Adrenal gland (tissue), 9 donors: ENCODE measurements at regions not wholly inside any gene's neighbourhood (a gene's known extent, or its start where the extent isn't known, plus 50 kb on each side); places are given as distances from the start of the nearest gene placed in this dataset.

Experiments
- DNase-seq, 7 donors: peaks; one replicate each; pipeline ENCODE4 v3.0.0-alpha.2; 2019 to 2020
- H3K27ac ChIP-seq, 5 donors: fragments of 200-600 bp; sonication (generic) in 4 of 5; 1 replicate in 3 of 5; 2 replicates in 2 of 5; pipeline versions ENCODE4 v1.5.1 to v1.8.0; 2016 to 2020; ENCODE audit warnings: mild to moderate bottlenecking in 1 of 5
- H3K27me3 ChIP-seq: fragments of 200-600 bp; 2 replicates; pipeline ENCODE4 v1.8.0; 2021
- H3K36me3 ChIP-seq, 2 donors: fragments of 200-600 bp; replicated peaks in 1 of 2; 1 replicate in 1 of 2; 2 replicates in 1 of 2; pipeline versions ENCODE4 v1.5.1 to v1.8.0; 2018 to 2022
- H3K4me1 ChIP-seq, 2 donors: fragments of 200-600 bp; replicated peaks in 1 of 2; 1 replicate in 1 of 2; 2 replicates in 1 of 2; pipeline versions ENCODE4 v1.5.1 to v1.8.0; 2018 to 2021
- H3K4me3 ChIP-seq, 4 donors: fragments of 200-600 bp; sonication (generic) in 3 of 4; one replicate each; pipeline ENCODE4 v1.5.1; 2016 to 2018
- H3K9me3 ChIP-seq, 3 donors: fragments of 200-600 bp; sonication (generic) in 1 of 3; replicated peaks in 1 of 3; 1 replicate in 2 of 3; 2 replicates in 1 of 3; pipeline versions ENCODE4 v1.5.1 to v1.8.0; 2016 to 2021
- POLR2A ChIP-seq, 2 donors: fragments of 450-650 bp; IDR thresholded peaks; one replicate each; pipeline ENCODE4 v1.6.1; 2017; ENCODE audit warnings: antibody characterized with exemption in 2 of 2, mild to moderate bottlenecking in 2 of 2, moderate library complexity in 1 of 2
- WGBS, 4 donors: extraction: QIAGEN DNeasy Blood & Tissue Kit in 2 of 4; methylation state at CpG; one replicate each; pipeline versions ENCODE4 v1.1.5 to v1.1.7; 2013 to 2017; 5-methylcytosine and 5-hydroxymethylcytosine counted together
- intact Hi-C, 2 donors: fragments of 100-400 bp; cut with DNase I; formaldehyde crosslinking; loops; one replicate each; pipeline versions ENCODE4 v1.14.1 to v1.15.0; 2022 to 2023
- TF ChIP-seq, protein P1 (sequence below), 6 experiments: fragments of 450-650 bp in 4 of 6; fragments of 200-600 bp in 2 of 6; sonication (generic) in 1 of 6; IDR thresholded peaks; 1 replicate in 5 of 6; 2 replicates in 1 of 6; pipeline versions ENCODE4 v1.5.1 to v1.8.0; 2016 to 2021; ENCODE audit warnings: antibody characterized with exemption in 6 of 6, mild to moderate bottlenecking in 2 of 6, moderate library complexity in 1 of 6
- donor health status: healthy with polysubstance abuse.
- donor health status: Bipolar disorder and iron deficiency.
- donor health status: DM: yes; HTN: yes; CAD: no.
- donor health status: DM: no; HTN: no; CAD: no.
- donor health status: DM: no; HTN: no; CAD: no.

DNA sequence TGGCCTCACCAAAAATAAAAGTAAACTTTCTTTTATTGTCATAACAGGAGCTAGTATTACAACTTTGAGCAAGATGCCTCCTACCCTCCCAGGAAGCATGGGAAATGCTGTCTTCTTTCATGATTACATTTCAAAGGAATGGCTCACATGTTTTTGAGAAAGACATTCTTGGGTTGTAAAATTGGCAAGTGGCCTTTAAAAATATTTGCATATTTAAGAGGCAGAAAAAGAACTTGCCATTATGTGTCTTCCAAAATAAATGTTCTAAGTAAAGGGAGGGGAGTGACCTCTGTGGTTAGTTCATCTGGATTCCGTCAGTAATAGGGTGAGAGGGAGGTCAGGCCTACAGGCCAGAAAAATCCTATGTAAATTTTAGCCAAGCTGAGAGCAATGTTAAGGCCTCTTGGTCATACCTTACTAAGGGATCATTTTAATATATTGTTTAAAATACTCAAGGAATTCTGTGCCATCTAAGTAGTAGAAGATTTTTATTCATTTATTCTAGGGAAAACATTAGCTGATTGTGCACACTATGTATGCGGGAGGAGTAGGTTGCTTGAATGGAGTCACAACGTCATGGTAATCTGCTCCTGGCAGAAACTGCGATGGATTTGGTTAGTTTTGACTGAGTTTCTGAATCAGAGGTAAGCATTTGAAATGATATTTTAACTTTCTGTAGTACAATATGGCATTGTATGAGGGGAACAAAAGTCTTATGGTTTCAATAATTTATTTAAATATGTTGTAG, 1485.7 kb upstream of the CDH9 start:
- DNase-seq = peak in 1 of 7 donors; percentile 1
- Histone ChIP-seq H3K36me3 (no peaks in the 10 kb centered on the region), H3K4me3 (no peak overlapping the region), H3K27me3 (no peaks in the 10 kb centered on the region), H3K27ac (peak overlapping the region in 1 of 5 donors; percentile 37), H3K4me1 (no peaks in the 10 kb centered on the region), H3K9me3 (no peaks in the 10 kb centered on the region)
- intact Hi-C loops = no loop called here
- TF ChIP-seq POLR2A (IDR thresholded peaks at IDR 0.05) = no peak
- TF ChIP-seq, protein P1, sequence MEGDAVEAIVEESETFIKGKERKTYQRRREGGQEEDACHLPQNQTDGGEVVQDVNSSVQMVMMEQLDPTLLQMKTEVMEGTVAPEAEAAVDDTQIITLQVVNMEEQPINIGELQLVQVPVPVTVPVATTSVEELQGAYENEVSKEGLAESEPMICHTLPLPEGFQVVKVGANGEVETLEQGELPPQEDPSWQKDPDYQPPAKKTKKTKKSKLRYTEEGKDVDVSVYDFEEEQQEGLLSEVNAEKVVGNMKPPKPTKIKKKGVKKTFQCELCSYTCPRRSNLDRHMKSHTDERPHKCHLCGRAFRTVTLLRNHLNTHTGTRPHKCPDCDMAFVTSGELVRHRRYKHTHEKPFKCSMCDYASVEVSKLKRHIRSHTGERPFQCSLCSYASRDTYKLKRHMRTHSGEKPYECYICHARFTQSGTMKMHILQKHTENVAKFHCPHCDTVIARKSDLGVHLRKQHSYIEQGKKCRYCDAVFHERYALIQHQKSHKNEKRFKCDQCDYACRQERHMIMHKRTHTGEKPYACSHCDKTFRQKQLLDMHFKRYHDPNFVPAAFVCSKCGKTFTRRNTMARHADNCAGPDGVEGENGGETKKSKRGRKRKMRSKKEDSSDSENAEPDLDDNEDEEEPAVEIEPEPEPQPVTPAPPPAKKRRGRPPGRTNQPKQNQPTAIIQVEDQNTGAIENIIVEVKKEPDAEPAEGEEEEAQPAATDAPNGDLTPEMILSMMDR (IDR thresholded peaks at IDR 0.05) = no peak
- 63 to 85% (median 78%) methylated on average over 4 of the region's 4 CpGs for WGBS, 4 donors

DNA sequence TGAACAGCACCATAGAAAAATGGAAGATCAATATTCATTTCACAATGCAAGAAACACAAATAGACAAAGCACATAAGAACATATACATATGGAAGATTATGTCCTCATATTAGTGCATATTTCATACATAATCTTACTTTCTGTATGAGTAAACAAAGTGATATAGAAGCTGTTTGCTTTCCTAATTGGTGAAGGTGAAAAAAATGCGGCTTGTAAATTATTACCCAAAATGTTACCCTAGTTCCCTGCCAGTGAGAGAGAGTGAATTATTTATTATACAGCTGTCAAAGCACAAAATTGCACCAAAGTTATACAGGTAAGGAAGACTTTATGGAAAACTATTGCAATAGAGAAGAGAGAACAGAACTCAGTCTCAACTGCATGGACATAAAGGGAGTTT, 1485.0 kb upstream of the CDH9 start:
- no peak overlapping the region for H3K4me3 ChIP-seq
- TF ChIP-seq, protein P1 (IDR thresholded peaks at IDR 0.05) = no peak
- no peak for TF ChIP-seq POLR2A (IDR thresholded peaks at IDR 0.05)
- DNase-seq = no peak
- no peaks in the 10 kb centered on the region for H3K27me3 ChIP-seq
- WGBS, 4 donors = 74 to 89% (median 86%) methylated on average over 1 of the region's 1 CpG
- intact Hi-C loops = no loop called here
- no peaks in the 10 kb centered on the region for H3K4me1 ChIP-seq
- H3K36me3 ChIP-seq = no peaks in the 10 kb centered on the region
- H3K9me3 ChIP-seq = no peaks in the 10 kb centered on the region
- H3K27ac ChIP-seq = peak overlapping the region in 1 of 5 donors; percentile 37

DNA sequence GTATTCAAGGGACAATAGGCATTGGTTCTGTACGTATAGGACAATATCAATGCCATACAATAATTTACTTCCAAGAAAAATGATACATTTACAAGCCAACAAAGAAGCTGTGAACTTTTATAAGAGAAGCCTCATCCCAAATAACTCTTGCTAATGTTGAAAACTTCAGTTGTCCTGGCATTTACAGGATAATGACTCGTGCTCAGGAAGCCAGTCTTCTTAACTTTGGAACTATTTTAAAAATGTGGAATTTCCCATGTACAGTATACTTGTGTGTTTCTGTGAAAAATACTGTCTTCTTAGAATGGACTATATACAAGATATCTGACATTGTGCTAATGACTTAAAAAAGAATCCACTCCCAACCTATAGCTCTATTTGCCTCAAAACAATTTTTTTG, 1479.3 kb upstream of the CDH9 start:
- Histone ChIP-seq H3K4me3 (no peak overlapping the region), H3K36me3 (no peaks in the 10 kb centered on the region), H3K9me3 (no peaks in the 10 kb centered on the region), H3K27ac (no peak overlapping the region), H3K27me3 (no peaks in the 10 kb centered on the region), H3K4me1 (no peaks in the 10 kb centered on the region)
- 55 to 77% (median 67%) methylated on average over 2 of the region's 2 CpGs for WGBS, 4 donors
- intact Hi-C loops = no loop called here
- DNase-seq = no peak
- TF ChIP-seq POLR2A (IDR thresholded peaks at IDR 0.05) = no peak

DNA sequence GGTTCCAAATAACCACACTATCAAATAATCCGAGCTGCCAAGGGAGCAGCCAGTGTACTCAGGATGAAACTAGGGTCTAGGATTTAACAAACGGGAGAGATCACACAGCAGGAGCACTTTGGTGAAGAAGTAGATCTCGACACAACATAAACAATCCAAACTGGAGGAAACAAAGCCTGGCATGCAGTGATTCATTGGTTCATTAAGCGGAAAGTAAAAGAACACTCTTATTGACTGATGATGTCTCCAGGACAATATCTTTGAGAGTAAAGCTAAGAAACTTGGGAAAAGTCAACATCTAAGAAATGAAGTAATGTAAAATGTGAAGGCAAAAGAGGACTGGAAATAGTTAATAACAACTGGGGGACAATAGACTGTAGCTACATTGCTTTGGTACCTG, 1478.3 kb upstream of the CDH9 start:
- intact Hi-C loops = no loop called here
- H3K4me1 ChIP-seq = no peaks in the 10 kb centered on the region
- H3K27ac ChIP-seq = no peak overlapping the region
- no peak overlapping the region for H3K4me3 ChIP-seq
- no peaks in the 10 kb centered on the region for H3K36me3 ChIP-seq
- TF ChIP-seq POLR2A (IDR thresholded peaks at IDR 0.05) = no peak
- TF ChIP-seq, protein P1 (IDR thresholded peaks at IDR 0.05) = no peak
- H3K27me3 ChIP-seq = no peaks in the 10 kb centered on the region
- no peak for DNase-seq
- WGBS, 4 donors = 53 to 65% (median 59%) methylated on average over 4 of the region's 4 CpGs
- H3K9me3 ChIP-seq = no peaks in the 10 kb centered on the region

DNA sequence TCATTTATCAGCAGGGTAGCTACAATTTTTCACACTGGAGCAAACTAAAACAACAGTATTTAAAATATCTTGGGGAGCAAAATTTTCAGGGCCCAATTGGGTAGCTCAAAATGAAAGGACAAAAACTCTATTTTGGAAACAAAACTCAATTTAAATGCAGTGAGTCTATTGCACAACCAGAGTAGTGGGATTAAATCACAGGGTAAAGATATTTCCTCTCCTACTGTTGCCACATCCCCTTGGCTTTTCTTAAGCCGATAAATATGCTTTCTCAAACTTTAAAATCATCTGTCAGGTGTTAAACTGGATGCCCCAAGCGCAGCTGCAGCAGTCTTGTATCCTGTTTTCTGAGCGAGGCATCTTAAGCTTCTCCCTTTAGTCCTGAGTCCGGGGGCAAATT, 1474.3 kb upstream of the CDH9 start:
- TF ChIP-seq POLR2A (IDR thresholded peaks at IDR 0.05) = no peak
- TF ChIP-seq, protein P1 (IDR thresholded peaks at IDR 0.05) = no peak
- no peaks in the 10 kb centered on the region for H3K9me3 ChIP-seq
- no peaks in the 10 kb centered on the region for H3K27me3 ChIP-seq
- no peak overlapping the region for H3K27ac ChIP-seq
- WGBS, 4 donors = 70 to 77% (median 72%) methylated on average over 4 of the region's 4 CpGs
- H3K4me1 ChIP-seq = no peaks in the 10 kb centered on the region
- no peaks in the 10 kb centered on the region for H3K36me3 ChIP-seq
- H3K4me3 ChIP-seq = no peak overlapping the region
- intact Hi-C loops = no loop called here
- DNase-seq = no peak
